ENCODE measurements at regions not wholly inside any gene's neighbourhood (a gene's known extent, or its start where the extent isn't known, plus 50 kb on each side); places are given as distances from the start of the nearest gene placed in this dataset.

- TF ChIP-seq CTCF (IDR thresholded peaks at IDR 0.05) (no peak), POLR2A (IDR thresholded peaks at IDR 0.05) (no peak)
Measured at GRCh38 chr11:127678631-127679030, 678.1 kb upstream of the KIRREL3 start.
